K562 (cell line): ENCODE measurements at regions not wholly inside any gene's neighbourhood (a gene's known extent, or its start where the extent isn't known, plus 50 kb on each side); places are given as distances from the start of the nearest gene placed in this dataset.
"Not testable (repeated sequence)": the region's sequence is repeated elsewhere in the genome, so short reads cannot be mapped to it uniquely, and the experiment has no call there.

ENCODE experiments used
- MYC ChIP-seq, 2 experiments: fragments of 250-450 bp in 1 of 2; sonication (Bioruptor Pico) in 1 of 2; IDR thresholded peaks; 2 replicates each; pipeline versions ENCODE4 v1.5.1 to v1.6.1; 2012 to 2021; ENCODE audit warnings: low read depth in 2 of 2, borderline replicate concordance in 1 of 2, improper control_type of control experiment in 1 of 2, low read length in 1 of 2, mild to moderate bottlenecking in 1 of 2, moderate library complexity in 1 of 2
- NFIC ChIP-seq: fragments of 450-650 bp; IDR thresholded peaks from 2 replicates; pipeline ENCODE4 v1.6.1; 2017; ENCODE audit warnings: mild to moderate bottlenecking, inconsistent platforms
- POLR2A ChIP-seq: fragments of 450-650 bp; conservative IDR thresholded peaks from 2 replicates; pipeline ENCODE4 v1.6.1; 2016
- POLR2AphosphoS5 ChIP-seq: IDR thresholded peaks from 2 replicates; pipeline ENCODE4 v1.6.1; 2011; ENCODE audit warnings: mild to moderate bottlenecking, low read depth, low read length, moderate library complexity; ENCODE audit not compliant: control insufficient read depth, insufficient read depth
- RFX5 ChIP-seq: IDR thresholded peaks from 2 replicates; pipeline ENCODE4 v1.6.1; 2011; ENCODE audit warnings: low read depth, mild to moderate bottlenecking, improper control_type of control experiment, low read length
- SMARCC2 ChIP-seq: fragments of 450-650 bp; IDR thresholded peaks from 2 replicates; pipeline ENCODE4 v1.6.1; 2017; ENCODE audit warnings: antibody characterized with exemption, moderate library complexity, mild to moderate bottlenecking, low read depth
- TCF7 ChIP-seq: sonication (generic); IDR thresholded peaks from 2 replicates; pipeline ENCODE4 v1.6.1; 2016; ENCODE audit warnings: antibody characterized with exemption, borderline replicate concordance
- ZNF224 ChIP-seq: sonication (generic); formaldehyde crosslinking; IDR thresholded peaks from 2 replicates; pipeline ENCODE4 v1.8.0; 2022; ENCODE audit warnings: mild to moderate bottlenecking, missing genetic modification reagents
- TF ChIP-seq, protein P1 (sequence below): sonication (generic); formaldehyde crosslinking; IDR thresholded peaks from 2 replicates; pipeline ENCODE4 v1.9.0; 2022; ENCODE audit warnings: mild to moderate bottlenecking, missing genetic modification reagents
- TF ChIP-seq, protein P2 (sequence below): IDR thresholded peaks from 2 replicates; pipeline ENCODE4 v1.6.1; 2011; ENCODE audit warnings: borderline replicate concordance, low read depth, mild to moderate bottlenecking, moderate library complexity, low read length; ENCODE audit not compliant: insufficient read depth, poor library complexity, severe bottlenecking

DNA sequence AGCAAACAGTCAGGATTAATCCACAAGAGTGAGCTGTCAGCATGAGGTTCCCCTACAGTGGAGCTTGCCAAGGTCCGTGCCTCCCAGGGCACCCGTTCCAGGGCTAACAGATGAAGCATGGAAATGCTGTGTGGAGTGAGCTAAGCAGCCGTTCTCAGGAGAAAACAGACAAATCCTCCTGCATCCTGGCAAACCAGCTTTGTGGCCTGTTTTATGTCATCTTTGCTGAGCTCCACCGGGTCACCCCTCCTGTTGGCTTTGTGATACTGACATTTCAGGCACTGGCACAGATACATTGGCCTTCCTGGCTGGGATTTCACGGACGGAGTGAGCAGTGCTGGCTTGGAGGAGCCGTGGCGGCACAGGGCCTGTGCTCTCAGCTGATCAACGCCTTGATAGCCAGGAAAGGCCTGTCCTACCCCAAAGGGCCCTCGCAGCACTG, 459.2 kb downstream of the PREX1 start:
- TF ChIP-seq NFIC; SMARCC2; POLR2A; ZNF224 (CRISPR knock-in tag); POLR2AphosphoS5; TCF7; RFX5; MYC (IDR thresholded peaks at IDR 0.05; ENCODE audit: low read depth, low read length); MYC (CRISPR knock-in tag; IDR thresholded peaks at IDR 0.05; ENCODE audit: borderline replicate concordance, low read depth): not testable (repeated sequence)
- TF ChIP-seq, protein P1, sequence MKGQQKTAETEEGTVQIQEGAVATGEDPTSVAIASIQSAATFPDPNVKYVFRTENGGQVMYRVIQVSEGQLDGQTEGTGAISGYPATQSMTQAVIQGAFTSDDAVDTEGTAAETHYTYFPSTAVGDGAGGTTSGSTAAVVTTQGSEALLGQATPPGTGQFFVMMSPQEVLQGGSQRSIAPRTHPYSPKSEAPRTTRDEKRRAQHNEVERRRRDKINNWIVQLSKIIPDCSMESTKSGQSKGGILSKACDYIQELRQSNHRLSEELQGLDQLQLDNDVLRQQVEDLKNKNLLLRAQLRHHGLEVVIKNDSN (CRISPR knock-in tag): not testable (repeated sequence)
- TF ChIP-seq, protein P2, sequence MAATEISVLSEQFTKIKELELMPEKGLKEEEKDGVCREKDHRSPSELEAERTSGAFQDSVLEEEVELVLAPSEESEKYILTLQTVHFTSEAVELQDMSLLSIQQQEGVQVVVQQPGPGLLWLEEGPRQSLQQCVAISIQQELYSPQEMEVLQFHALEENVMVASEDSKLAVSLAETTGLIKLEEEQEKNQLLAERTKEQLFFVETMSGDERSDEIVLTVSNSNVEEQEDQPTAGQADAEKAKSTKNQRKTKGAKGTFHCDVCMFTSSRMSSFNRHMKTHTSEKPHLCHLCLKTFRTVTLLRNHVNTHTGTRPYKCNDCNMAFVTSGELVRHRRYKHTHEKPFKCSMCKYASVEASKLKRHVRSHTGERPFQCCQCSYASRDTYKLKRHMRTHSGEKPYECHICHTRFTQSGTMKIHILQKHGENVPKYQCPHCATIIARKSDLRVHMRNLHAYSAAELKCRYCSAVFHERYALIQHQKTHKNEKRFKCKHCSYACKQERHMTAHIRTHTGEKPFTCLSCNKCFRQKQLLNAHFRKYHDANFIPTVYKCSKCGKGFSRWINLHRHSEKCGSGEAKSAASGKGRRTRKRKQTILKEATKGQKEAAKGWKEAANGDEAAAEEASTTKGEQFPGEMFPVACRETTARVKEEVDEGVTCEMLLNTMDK: not testable (repeated sequence)
